Small intestine (tissue), 7 donors: ENCODE measurements at regions not wholly inside any gene's neighbourhood (a gene's known extent, or its start where the extent isn't known, plus 50 kb on each side); places are given as distances from the start of the nearest gene placed in this dataset.

Experiments used
- DNase-seq, 2 donors: peaks; one replicate each; pipeline versions ENCODE4 v3.0.0 to v3.0.0-alpha.2; 2013
- FAIRE-seq: peaks from 2 replicates; lab custom pipeline; 2012; peaks lifted over from hg19 to GRCh38; lab: Jason Lieb, UNC
- H3K27ac ChIP-seq, 3 donors: one replicate each; pipeline ENCODE4 v1.5.1; 2013; ENCODE audit warnings: low read length in 2 of 3, mild to moderate bottlenecking in 2 of 3, control low read depth in 1 of 3, inconsistent platforms in 1 of 3, low read depth in 1 of 3, moderate library complexity in 1 of 3
- H3K27me3 ChIP-seq, 3 donors: one replicate each; pipeline ENCODE4 v1.6.1; 2013; ENCODE audit warnings: low read length in 3 of 3, inconsistent platforms in 1 of 3; ENCODE audit not compliant: control insufficient read depth in 3 of 3, insufficient read depth in 3 of 3
- H3K36me3 ChIP-seq, 3 donors: one replicate each; pipeline ENCODE4 v1.6.1; 2013; ENCODE audit warnings: low read length in 3 of 3, inconsistent platforms in 1 of 3, low read depth in 1 of 3, mild to moderate bottlenecking in 1 of 3, moderate library complexity in 1 of 3; ENCODE audit not compliant: control insufficient read depth in 3 of 3, insufficient read depth in 2 of 3
- H3K4me1 ChIP-seq, 3 donors: one replicate each; pipeline ENCODE4 v1.6.1; 2013; ENCODE audit warnings: low read length in 2 of 3, inconsistent platforms in 1 of 3, low read depth in 1 of 3, mild to moderate bottlenecking in 1 of 3, moderate library complexity in 1 of 3; ENCODE audit not compliant: control insufficient read depth in 3 of 3, insufficient read depth in 2 of 3
- H3K4me3 ChIP-seq, 3 donors: one replicate each; pipeline ENCODE4 v1.5.1; 2013; ENCODE audit warnings: low read length in 3 of 3, control low read depth in 1 of 3, inconsistent platforms in 1 of 3, low read depth in 1 of 3, mild to moderate bottlenecking in 1 of 3, moderate library complexity in 1 of 3
- H3K9me3 ChIP-seq, 2 donors: one replicate each; pipeline ENCODE4 v1.6.1; 2013; ENCODE audit warnings: low read depth in 1 of 2, low read length in 1 of 2; ENCODE audit not compliant: control insufficient read depth in 2 of 2, insufficient read depth in 1 of 2
- WGBS, 3 donors: extraction: QIAGEN DNeasy Blood & Tissue Kit; methylation state at CpG; one replicate each; pipeline ENCODE4 v1.1.7; 2013; 5-methylcytosine and 5-hydroxymethylcytosine counted together
- donor health status: healthy with polysubstance abuse.
- donor health status: control.
- donor health status: control.
- donor health status: Bipolar disorder and iron deficiency.
- donor health status: healthy.

DNA sequence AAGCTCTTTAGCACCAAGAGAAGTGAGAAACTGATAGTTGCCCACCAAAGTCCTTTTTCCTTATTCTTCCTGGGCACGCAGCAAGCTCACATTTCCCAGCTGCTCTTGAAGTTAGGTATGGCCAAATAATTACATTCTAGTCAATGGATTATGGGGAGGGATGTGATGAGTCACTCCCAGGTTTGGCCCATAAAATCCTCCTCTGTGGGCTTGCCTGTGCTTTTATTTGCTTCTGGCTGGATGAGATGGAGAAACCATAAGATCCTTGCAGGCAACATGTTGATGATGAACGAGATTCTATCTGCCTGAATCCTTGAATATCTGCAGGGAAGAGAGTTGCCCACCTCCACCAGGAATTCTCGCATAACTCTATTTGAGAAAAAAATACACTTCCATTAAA, 568.3 kb upstream of the SALL1 start:
- Histone ChIP-seq H3K36me3 (no peaks in the 10 kb centered on the region), H3K4me3 (no peak overlapping the region), H3K4me1 (no peaks in the 10 kb centered on the region), H3K27ac (no peak overlapping the region), H3K9me3 (no peaks in the 10 kb centered on the region), H3K27me3 (no peaks in the 10 kb centered on the region)
- DNase-seq (no peak), FAIRE-seq (no peak)
- WGBS, 3 donors: 65 to 80% (median 72%) methylated on average over 3 of the region's 3 CpGs

DNA sequence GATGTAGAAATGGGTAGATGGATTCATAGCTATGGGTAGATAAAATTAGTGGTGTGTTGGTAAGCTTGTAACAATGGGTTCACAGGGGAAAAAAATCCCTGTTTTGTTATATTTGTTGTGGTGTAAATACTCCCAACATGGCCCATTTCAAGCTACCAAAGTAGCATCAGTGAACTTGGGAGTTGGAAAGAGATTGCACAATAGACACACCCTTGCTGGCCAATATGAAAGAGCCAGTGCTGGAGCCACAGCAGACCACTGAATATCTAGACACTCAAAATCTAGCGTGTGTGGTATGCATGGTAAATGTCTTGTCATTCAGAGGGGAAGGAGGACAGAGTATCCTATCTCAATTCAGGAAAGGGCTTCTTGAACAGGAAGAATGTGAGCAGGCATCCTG, 565.1 kb upstream of the SALL1 start:
- no peaks in the 10 kb centered on the region for H3K27me3 ChIP-seq
- WGBS, 3 donors: 76 to 92% (median 88%) methylated on average over 1 of the region's 1 CpG

DNA sequence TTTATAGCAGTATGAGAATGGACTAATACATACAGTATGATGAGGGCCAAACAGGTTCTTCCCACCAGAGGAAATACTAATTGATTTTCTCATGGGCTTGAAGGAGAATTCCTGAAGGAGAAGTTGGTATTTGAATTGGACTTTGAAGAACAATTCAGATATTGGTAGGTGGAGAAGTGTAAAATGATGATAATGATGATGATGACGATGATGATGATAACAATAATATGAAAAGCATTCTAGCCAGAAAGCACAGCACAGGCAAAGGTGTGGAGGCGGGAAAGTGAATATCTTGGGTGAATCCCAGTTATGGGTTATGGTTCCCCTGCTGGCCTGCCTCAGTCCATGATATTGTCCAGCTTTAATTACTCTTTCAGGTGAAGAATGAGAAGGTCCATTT, 562.4 kb upstream of the SALL1 start:
- WGBS, 3 donors: 86 to 89% (median 89%) methylated on average over 2 of the region's 2 CpGs
- no peak for DNase-seq
- no peaks in the 10 kb centered on the region for H3K9me3 ChIP-seq
- no peak overlapping the region for H3K27ac ChIP-seq
- H3K4me3 ChIP-seq: no peak overlapping the region
- no peaks in the 10 kb centered on the region for H3K36me3 ChIP-seq
- no peaks in the 10 kb centered on the region for H3K27me3 ChIP-seq
- H3K4me1 ChIP-seq: no peaks in the 10 kb centered on the region
- no peak for FAIRE-seq

More for the DNA sequence above, 565.1 kb upstream of the SALL1 start:
- DNase-seq (no peak), FAIRE-seq (no peak)
- Histone ChIP-seq H3K27ac (no peak overlapping the region), H3K4me3 (no peak overlapping the region), H3K9me3 (no peaks in the 10 kb centered on the region), H3K36me3 (no peaks in the 10 kb centered on the region), H3K4me1 (no peaks in the 10 kb centered on the region)

DNA sequence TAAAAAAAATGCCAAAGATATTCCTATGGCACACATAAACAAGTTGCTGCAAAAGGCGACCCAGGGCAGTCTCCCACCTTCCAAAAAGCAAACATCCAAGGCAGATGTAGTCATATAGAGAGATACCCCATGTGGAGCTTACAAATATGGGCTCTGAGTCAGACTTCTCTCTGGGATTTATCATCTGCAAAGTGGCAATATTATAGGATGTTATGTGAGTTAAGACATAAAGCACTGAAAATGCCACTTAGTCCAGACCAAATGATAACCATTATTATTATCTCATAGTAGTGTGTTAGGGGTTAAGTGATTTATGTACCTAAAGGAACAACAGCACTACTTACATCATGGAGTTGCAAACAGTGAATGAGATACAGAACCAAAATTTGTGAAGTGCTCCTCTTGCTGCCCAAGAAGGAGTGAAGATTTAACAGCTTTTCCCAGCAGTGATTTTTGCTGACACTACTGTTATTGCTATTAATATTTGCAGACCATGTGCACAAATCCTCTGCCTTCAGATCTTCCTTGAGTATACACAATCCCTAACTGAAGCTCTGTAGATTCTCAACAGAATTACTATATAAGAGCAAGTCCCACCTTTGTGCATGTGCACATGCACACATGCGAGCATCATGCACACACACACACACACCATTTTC, 560.0 kb upstream of the SALL1 start:
- no peak for FAIRE-seq
- 77 to 85% (median 78%) methylated on average over 2 of the region's 2 CpGs for WGBS, 3 donors

DNA sequence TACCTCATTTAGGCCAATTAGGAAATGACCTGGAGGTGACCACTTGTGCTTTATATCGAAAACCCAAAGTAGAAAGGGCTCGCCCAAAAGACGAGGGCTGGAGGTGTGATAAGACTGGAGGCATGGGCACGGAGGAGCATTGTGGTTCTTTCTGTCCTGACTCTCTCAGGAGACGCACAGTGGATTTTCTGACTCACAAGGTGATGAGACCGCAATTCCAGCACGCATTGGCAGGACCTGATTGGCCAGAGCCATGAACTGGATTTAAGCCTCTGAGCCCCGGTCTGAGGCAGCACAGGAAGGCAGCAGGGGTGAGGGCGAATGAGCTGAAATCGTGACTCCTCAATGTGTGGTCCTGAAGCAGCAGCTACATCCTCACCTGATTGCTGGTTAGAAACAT, 559.1 kb upstream of the SALL1 start:
- no peak for DNase-seq
- Histone ChIP-seq H3K4me3 (no peak overlapping the region), H3K4me1 (no peaks in the 10 kb centered on the region), H3K9me3 (no peaks in the 10 kb centered on the region), H3K27me3 (no peaks in the 10 kb centered on the region), H3K36me3 (no peaks in the 10 kb centered on the region), H3K27ac (no peak overlapping the region)
- 77 to 87% (median 82%) methylated on average over 10 of the region's 10 CpGs for WGBS, 3 donors
- FAIRE-seq: no peak

More for the DNA sequence above, 560.0 kb upstream of the SALL1 start:
- Histone ChIP-seq H3K4me1 (no peaks in the 10 kb centered on the region), H3K4me3 (no peak overlapping the region), H3K36me3 (no peaks in the 10 kb centered on the region), H3K27me3 (no peaks in the 10 kb centered on the region), H3K9me3 (no peaks in the 10 kb centered on the region), H3K27ac (no peak overlapping the region)
- DNase-seq: no peak

DNA sequence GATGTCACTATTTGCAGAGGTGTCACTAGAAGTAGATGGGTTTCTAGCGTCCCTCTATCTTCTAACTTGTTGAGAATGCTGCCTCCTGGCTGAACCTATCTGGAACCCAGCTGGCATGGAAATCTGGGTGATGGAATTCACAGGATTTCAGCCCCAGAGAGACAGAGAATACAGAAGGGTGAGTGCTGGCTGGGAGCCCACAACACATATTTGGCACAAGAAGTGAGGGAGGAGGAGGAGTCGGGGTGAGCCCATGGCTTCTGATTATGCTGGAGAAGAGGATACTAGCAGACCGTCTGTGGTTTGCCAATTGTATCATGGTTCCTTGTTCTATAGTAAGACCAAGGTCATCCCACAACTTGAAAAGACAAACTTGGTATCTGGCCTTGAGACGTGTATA, 557.8 kb upstream of the SALL1 start:
- no peaks in the 10 kb centered on the region for H3K4me1 ChIP-seq
- FAIRE-seq: no peak
- DNase-seq: no peak
- 67 to 77% (median 72%) methylated on average over 4 of the region's 4 CpGs for WGBS, 3 donors
- no peak overlapping the region for H3K4me3 ChIP-seq
- H3K36me3 ChIP-seq: no peaks in the 10 kb centered on the region
- no peaks in the 10 kb centered on the region for H3K9me3 ChIP-seq
- no peaks in the 10 kb centered on the region for H3K27me3 ChIP-seq
- no peak overlapping the region for H3K27ac ChIP-seq

DNA sequence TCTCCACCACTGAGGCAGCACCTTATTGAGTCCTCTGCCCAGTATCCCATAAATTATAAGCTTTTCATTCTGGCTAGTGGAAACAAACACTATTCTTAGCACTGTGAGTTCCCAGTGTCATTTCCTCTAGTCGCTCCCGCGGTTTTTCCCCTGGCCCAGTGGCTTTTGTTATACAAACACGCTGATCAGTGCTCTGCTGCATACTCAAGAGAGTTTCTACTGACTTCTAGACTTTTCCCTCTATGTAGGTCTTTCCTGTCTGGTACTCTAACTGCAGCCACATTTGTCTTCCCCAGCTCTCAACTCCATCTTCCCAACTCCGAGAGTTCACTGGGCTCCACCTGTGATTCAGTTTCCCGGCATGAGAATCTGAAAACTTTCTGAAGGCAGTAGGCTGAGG, 556.6 kb upstream of the SALL1 start:
- Histone ChIP-seq H3K27me3 (no peaks in the 10 kb centered on the region), H3K4me1 (no peaks in the 10 kb centered on the region), H3K4me3 (no peak overlapping the region), H3K36me3 (no peaks in the 10 kb centered on the region), H3K9me3 (no peaks in the 10 kb centered on the region), H3K27ac (no peak overlapping the region)
- no peak for FAIRE-seq
- DNase-seq: no peak
- WGBS, 3 donors: 44 to 58% (median 50%) methylated on average over 6 of the region's 6 CpGs

DNA sequence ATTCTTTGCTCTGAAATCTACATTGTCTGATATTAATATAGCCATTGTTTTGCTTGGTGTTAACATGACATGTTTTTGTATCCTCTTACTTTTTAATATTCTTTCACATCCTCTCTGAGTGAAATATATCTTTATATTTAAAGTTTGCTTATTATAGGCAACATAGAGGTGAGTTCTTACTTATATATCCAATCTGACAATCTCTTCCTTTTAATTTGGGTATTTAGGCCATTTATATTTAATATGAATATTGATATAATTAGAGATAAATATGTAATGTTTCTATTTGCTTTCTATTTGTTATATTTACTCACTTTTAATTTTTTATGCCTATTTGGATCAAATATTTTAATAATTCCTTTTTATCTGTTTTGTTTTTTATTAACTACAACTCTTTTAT, 554.1 kb upstream of the SALL1 start:
- DNase-seq (no peak), FAIRE-seq (no peak)
- no peaks in the 10 kb centered on the region for H3K27me3 ChIP-seq
- no peaks in the 10 kb centered on the region for H3K36me3 ChIP-seq
- no peaks in the 10 kb centered on the region for H3K4me1 ChIP-seq
- no peak overlapping the region for H3K4me3 ChIP-seq
- H3K27ac ChIP-seq: no peak overlapping the region
- H3K9me3 ChIP-seq: no peaks in the 10 kb centered on the region

DNA sequence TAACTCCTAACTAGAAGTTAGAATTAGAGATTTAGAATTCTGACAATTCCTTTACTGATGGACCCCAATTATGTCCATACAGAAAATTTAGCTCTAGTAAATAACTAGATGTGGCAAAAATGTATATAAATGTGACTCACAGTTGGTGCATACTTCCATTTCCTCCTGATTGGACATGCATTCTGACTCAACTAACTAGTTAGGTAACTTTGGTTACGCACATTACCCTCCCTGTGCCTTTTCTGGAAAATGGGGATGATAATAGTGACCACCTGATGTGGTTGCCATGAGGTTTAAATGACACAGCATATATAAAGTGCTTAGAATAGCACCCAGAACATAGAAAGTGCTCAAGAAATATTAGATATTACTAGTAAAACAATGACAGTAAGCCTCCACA, 550.0 kb upstream of the SALL1 start:
- Histone ChIP-seq H3K27ac (no peak overlapping the region), H3K9me3 (no peaks in the 10 kb centered on the region), H3K4me3 (no peak overlapping the region), H3K36me3 (no peaks in the 10 kb centered on the region), H3K27me3 (no peaks in the 10 kb centered on the region), H3K4me1 (no peaks in the 10 kb centered on the region)
- 76 to 91% (median 78%) methylated on average over 1 of the region's 1 CpG for WGBS, 3 donors
- DNase-seq: no peak
- FAIRE-seq: no peak
